ENCODE measurements at regions not wholly inside any gene's neighbourhood (a gene's known extent, or its start where the extent isn't known, plus 50 kb on each side); places are given as distances from the start of the nearest gene placed in this dataset.

DNA sequence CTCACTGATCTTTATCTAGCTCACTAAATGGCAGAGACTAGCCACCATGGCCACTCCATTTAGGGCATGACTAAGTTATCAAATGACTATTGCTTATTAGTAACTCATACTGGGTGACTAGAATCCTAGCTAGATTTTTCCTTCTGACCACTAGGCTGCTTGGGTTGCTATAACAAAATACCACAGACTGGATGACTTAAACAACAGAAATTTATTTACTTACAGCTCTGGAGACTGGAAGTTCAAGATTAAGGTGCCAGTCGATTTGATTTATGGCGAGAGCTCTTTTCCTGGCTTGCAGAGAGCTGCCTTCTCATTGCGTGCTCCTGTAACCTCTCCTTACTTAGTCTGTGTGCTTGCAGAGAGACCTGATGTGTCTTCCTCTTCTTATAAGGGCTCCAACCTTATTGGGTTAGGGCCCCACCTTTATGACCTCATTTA is 55.0 kb upstream of the APC start:
- WGBS (ENCODE audit: low lambda C conversion rate, missing lambda C conversion rate), result 85% methylated on average over 3 of the region's 3 CpGs

DNA sequence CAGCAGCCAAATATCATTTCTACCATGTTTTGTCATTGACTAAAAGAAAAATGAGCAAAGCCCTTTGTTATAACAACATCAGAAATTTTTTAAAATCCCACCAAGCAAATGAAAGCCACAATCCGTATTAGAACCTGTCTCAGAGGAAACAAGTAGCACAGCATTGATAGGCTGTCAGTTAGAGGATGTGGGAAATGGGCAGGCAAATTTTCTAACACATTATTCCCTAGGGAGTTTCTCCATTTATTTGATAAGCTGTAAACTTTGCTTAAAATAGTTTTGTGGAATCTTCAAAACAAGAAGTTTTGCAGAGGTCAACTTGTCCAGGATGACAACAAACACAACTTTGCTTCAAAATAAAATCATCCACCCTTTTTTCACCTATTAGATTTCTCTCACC is 53.6 kb upstream of the APC start:
- no peaks in the 10 kb centered on the region for H3K9me2 ChIP-seq (replicated peaks; ENCODE audit: insufficient read depth)
- no peak overlapping the region for H3K27ac ChIP-seq
- H3K27me3 ChIP-seq, result no peaks in the 10 kb centered on the region
- TF ChIP-seq EZH2phosphoT487 (IDR thresholded peaks at IDR 0.05; ENCODE audit: low read depth, severe bottlenecking, unreplicated experiment) (no peak), EZH2 (IDR thresholded peaks at IDR 0.05; ENCODE audit: borderline replicate concordance) (no peak)
- TF ChIP-seq, protein P1, sequence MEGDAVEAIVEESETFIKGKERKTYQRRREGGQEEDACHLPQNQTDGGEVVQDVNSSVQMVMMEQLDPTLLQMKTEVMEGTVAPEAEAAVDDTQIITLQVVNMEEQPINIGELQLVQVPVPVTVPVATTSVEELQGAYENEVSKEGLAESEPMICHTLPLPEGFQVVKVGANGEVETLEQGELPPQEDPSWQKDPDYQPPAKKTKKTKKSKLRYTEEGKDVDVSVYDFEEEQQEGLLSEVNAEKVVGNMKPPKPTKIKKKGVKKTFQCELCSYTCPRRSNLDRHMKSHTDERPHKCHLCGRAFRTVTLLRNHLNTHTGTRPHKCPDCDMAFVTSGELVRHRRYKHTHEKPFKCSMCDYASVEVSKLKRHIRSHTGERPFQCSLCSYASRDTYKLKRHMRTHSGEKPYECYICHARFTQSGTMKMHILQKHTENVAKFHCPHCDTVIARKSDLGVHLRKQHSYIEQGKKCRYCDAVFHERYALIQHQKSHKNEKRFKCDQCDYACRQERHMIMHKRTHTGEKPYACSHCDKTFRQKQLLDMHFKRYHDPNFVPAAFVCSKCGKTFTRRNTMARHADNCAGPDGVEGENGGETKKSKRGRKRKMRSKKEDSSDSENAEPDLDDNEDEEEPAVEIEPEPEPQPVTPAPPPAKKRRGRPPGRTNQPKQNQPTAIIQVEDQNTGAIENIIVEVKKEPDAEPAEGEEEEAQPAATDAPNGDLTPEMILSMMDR (IDR thresholded peaks at IDR 0.05; ENCODE audit: poor library complexity), result no peak
- H3K9me3 ChIP-seq (ENCODE audit: low read depth), result no peaks in the 10 kb centered on the region
- no peaks in the 10 kb centered on the region for H3K36me3 ChIP-seq (replicated peaks; ENCODE audit: insufficient read depth, low read depth)
- WGBS (ENCODE audit: low lambda C conversion rate, missing lambda C conversion rate), result 88% methylated on average over 1 of the region's 1 CpG
- DNase-seq (ENCODE audit: low spot score), result no peak
- no peaks in the 10 kb centered on the region for H3K79me2 ChIP-seq
- no peaks in the 10 kb centered on the region for H4K20me1 ChIP-seq (ENCODE audit: insufficient read depth, poor library complexity, severe bottlenecking)
- H3K4me3 ChIP-seq, result no peak overlapping the region
- no peaks in the 10 kb centered on the region for H3K4me1 ChIP-seq (ENCODE audit: insufficient read depth)
- H3K4me2 ChIP-seq, result no peak overlapping the region
- no peak overlapping the region for H2AFZ ChIP-seq

More for the DNA sequence above, 55.0 kb upstream of the APC start:
- Histone ChIP-seq H3K36me3 (replicated peaks; ENCODE audit: insufficient read depth, low read depth) (no peaks in the 10 kb centered on the region), H3K27me3 (no peaks in the 10 kb centered on the region), H3K9me3 (ENCODE audit: low read depth) (no peaks in the 10 kb centered on the region), H4K20me1 (ENCODE audit: insufficient read depth, poor library complexity, severe bottlenecking) (no peaks in the 10 kb centered on the region), H3K79me2 (no peaks in the 10 kb centered on the region), H3K9me2 (replicated peaks; ENCODE audit: insufficient read depth) (no peaks in the 10 kb centered on the region), H3K4me2 (no peak overlapping the region), H3K4me3 (no peak overlapping the region), H2AFZ (no peak overlapping the region), H3K4me1 (ENCODE audit: insufficient read depth) (no peaks in the 10 kb centered on the region), H3K27ac (no peak overlapping the region)
- TF ChIP-seq, protein P1 (IDR thresholded peaks at IDR 0.05; ENCODE audit: poor library complexity), result no peak
- TF ChIP-seq EZH2phosphoT487 (IDR thresholded peaks at IDR 0.05; ENCODE audit: low read depth, severe bottlenecking, unreplicated experiment) (no peak), EZH2 (IDR thresholded peaks at IDR 0.05; ENCODE audit: borderline replicate concordance) (no peak)
- DNase-seq (ENCODE audit: low spot score), result no peak

DNA sequence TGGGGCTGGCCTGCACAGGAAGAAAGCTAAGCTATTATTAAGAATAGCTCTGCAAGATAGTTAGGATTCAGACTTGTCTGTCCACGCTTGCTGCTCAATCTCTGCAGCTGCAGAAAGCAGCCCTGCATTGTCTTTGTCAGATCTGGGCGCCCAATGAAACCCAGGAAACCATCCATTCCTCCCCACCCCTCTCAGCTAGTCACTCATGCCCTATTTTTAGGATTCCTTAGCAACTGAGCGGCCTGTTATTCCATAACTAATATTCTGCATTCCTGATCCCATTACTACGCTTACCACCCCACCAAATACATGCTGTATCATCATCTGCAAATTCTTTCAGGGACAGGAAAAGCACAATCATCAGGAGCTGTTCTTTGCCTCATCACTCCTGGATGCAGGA is 52.9 kb upstream of the APC start:
- H3K36me3 ChIP-seq (replicated peaks; ENCODE audit: insufficient read depth, low read depth), result no peaks in the 10 kb centered on the region
- H3K9me3 ChIP-seq (ENCODE audit: low read depth), result no peaks in the 10 kb centered on the region
- H3K27ac ChIP-seq, result no peak overlapping the region
- TF ChIP-seq, protein P1 (IDR thresholded peaks at IDR 0.05; ENCODE audit: poor library complexity), result no peak
- TF ChIP-seq EZH2phosphoT487 (IDR thresholded peaks at IDR 0.05; ENCODE audit: low read depth, severe bottlenecking, unreplicated experiment), result no peak
- no peak for TF ChIP-seq EZH2 (IDR thresholded peaks at IDR 0.05; ENCODE audit: borderline replicate concordance)
- no peaks in the 10 kb centered on the region for H3K27me3 ChIP-seq
- H3K79me2 ChIP-seq, result no peaks in the 10 kb centered on the region
- WGBS (ENCODE audit: low lambda C conversion rate, missing lambda C conversion rate), result 90% methylated on average over 4 of the region's 4 CpGs
- H2AFZ ChIP-seq, result no peak overlapping the region
- H3K4me3 ChIP-seq, result no peak overlapping the region
- H4K20me1 ChIP-seq (ENCODE audit: insufficient read depth, poor library complexity, severe bottlenecking), result no peaks in the 10 kb centered on the region
- H3K4me1 ChIP-seq (ENCODE audit: insufficient read depth), result no peaks in the 10 kb centered on the region
- no peak for DNase-seq (ENCODE audit: low spot score)
- no peak overlapping the region for H3K4me2 ChIP-seq
- no peaks in the 10 kb centered on the region for H3K9me2 ChIP-seq (replicated peaks; ENCODE audit: insufficient read depth)

- no peaks in the 10 kb centered on the region for H3K36me3 ChIP-seq (replicated peaks; ENCODE audit: insufficient read depth, low read depth)
- no peak overlapping the region for H3K27ac ChIP-seq
- no peaks in the 10 kb centered on the region for H3K27me3 ChIP-seq
- no peaks in the 10 kb centered on the region for H3K9me3 ChIP-seq (ENCODE audit: low read depth)
- no peaks in the 10 kb centered on the region for H3K4me1 ChIP-seq (ENCODE audit: insufficient read depth)
- no peaks in the 10 kb centered on the region for H4K20me1 ChIP-seq (ENCODE audit: insufficient read depth, poor library complexity, severe bottlenecking)
- H2AFZ ChIP-seq, result no peak overlapping the region
- H3K79me2 ChIP-seq, result no peaks in the 10 kb centered on the region
- H3K9me2 ChIP-seq (replicated peaks; ENCODE audit: insufficient read depth), result no peaks in the 10 kb centered on the region
- no peak for DNase-seq (ENCODE audit: low spot score)
- no peak overlapping the region for H3K4me3 ChIP-seq
- TF ChIP-seq EZH2phosphoT487 (IDR thresholded peaks at IDR 0.05; ENCODE audit: low read depth, severe bottlenecking, unreplicated experiment) (no peak), EZH2 (IDR thresholded peaks at IDR 0.05; ENCODE audit: borderline replicate concordance) (no peak)
- TF ChIP-seq, protein P1 (IDR thresholded peaks at IDR 0.05; ENCODE audit: poor library complexity), result no peak
- H3K4me2 ChIP-seq, result no peak overlapping the region
These were observed 52.3 kb upstream of the APC start for GRCh38 chr5:112685386-112685785.
